NOMO-1 (cell line): ENCODE measurements at regions not wholly inside any gene's neighbourhood (a gene's known extent, or its start where the extent isn't known, plus 50 kb on each side); places are given as distances from the start of the nearest gene placed in this dataset.

Experiments used
- DNase-seq, 2 experiments: peaks; one replicate each; lab custom pipeline; 2025; ENCODE audit not compliant: unreplicated experiment in 2 of 2; lab: John Stamatoyannopoulos, UW

DNA sequence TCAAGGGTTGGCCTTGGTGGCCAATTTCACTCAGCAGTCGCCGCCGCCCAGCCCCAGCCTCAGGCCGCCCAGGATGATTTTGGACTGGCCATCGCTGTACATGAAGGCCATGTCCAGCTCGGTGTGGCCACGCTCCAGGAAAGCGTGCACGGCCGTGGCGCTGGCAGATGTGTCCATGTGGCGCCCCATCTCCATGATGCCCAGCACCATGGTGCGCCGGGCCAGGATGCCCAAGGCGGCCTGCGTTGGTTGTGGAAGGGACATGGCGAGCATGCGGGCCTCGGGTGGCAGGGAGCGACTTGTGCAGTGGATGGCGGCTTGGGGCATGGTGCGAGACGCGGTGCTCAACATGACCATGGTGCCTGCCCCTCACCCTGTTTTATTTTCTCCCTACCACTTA is 55.4 kb downstream of the ZCCHC12 start:
- DNase-seq = no peak

DNA sequence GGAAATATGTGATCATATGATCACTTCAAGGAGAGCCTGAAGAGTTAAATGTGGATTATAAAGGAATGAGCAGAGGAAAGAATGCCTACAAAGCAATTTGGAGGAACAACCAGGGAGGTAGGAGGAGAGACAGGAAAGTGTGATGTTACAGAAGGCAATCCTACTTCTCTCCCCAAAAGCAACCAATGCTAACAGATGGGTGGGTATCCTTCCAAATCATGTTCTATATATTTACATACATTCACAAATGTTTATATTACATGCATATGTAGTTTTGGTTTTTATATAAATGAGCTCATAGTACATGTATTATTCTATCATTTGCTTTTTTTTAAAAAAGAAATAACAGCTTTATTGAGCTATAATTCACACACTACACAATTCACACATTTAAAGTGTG is 56.0 kb downstream of the ZCCHC12 start:
- no peak for DNase-seq

DNA sequence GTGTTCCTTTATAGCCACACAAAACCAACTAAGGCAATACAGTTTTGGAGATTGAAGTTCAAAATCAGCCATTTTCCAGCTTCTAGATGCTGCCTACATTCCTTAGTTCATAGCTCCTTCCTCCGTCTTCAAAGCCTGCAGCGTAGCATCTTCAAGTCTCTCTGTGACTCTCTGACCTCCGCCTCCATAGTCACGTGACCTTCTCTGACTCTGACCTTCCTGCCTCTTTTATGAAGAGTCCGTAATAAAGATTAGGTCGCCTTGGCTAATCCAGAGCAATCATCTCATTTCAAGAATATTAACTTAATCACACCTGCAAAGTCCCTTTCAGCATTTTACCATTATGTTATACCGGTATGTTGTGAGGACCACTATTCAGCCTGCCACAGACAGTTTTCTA is 60.4 kb downstream of the ZCCHC12 start:
- no peak for DNase-seq

DNA sequence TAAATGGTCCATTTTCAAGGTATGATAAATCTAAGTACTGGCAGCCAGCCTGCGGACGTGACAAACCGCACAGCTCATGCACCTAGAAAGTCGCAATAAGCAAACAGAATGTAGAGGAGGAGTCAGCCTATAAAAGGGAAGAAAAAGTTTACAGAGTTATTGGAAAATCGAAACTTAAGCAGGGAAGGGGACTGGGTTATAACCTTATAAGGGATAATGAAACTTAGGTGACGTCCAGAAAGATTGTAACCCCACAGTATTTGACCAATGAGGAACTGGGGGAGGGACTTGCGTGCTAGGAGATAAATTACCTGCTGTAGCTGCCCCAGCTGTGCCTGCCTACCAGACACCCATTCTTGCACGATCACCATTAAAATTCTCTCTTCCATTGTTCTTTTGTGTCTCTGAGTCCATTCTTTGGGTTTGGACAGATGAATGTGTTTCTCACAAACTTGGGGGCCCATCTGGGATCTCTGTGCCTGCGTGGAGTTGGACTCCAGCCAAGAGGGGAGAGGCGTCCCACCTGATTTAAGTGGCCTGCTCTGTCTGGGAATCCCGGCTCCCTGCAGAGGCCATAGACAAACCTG is 61.0 kb downstream of the ZCCHC12 start:
- no peak for DNase-seq

DNA sequence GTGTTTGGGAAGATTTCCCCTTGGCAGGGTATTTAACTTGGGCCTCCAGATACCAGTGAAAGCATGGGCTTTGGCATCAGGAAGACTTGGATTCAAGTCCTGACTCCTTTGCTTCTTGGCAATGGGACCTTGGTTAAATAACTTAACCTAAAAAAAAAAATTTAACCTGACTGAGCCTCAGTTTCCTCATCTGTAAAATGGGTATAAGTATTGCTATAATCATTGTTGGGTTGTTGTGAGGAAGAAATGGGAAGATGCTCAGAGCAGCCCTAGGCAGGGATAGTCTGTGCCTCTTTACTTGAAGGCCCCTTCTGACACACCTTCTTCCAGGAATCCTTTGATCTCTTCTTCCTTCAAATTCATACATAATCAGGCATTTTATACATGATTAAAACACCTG is 70.3 kb downstream of the ZCCHC12 start:
- no peak for DNase-seq

DNA sequence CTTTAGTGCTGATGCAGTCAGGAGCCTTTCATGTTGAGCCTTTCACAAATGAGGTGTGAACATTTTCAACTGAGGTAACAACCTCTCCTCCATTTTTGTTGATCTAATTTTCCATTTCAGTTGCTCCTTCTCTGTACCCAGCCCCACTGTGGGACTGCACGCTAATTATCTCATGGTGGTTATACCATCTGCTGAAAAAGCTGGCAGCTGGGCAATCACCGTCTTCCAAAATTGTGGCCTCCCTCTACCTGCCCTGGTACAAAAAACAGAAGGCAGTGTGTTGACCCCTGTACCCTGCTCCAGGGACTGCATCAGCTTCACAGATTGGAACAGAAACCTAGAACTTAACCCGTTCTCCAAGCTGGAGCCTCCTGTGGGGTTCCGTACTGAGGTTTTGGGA is 72.4 kb upstream of the LONRF3 start:
- DNase-seq = no peak

DNA sequence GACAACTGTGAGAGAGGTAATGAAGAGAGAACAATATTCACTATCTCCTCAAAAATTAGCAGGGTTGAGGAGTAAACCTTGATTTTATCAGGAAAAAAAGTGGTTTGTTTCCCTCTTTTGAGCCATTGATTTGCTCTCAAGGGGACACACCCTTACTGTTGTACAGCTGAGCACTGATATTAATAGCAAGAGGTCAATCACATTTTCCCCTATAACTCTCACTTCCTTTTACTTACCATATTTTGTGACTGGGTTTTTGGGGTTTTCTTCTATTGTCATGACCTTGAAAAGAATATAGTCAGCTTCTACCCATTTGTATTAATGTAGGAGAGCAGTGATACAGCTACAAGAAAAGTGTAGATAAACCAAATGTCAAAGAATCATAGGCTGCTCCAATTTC is 70.2 kb upstream of the LONRF3 start:
- DNase-seq = peak in 1 of 2 experiments; percentile 1

DNA sequence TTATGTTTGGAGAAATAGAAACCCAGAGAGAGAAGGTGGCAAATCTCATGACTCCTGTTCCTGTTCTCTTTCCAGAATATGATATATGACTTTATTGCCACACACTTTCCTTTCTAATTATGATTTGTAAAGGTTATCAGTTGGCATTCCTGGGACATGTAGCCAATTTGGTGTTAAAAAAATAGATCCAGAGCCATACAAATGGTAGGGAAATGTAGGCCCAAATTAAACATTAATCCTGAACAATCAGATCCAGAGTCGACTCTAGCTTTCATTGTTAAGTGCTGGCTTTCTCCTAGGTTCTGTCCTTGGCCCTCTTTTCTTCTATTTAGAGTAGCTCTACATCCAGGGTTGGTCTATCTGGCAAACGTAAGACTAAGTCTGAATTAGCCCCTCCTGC is 69.8 kb upstream of the LONRF3 start:
- DNase-seq = no peak
